ENCODE measurements at regions not wholly inside any gene's neighbourhood (a gene's known extent, or its start where the extent isn't known, plus 50 kb on each side); places are given as distances from the start of the nearest gene placed in this dataset.

DNA sequence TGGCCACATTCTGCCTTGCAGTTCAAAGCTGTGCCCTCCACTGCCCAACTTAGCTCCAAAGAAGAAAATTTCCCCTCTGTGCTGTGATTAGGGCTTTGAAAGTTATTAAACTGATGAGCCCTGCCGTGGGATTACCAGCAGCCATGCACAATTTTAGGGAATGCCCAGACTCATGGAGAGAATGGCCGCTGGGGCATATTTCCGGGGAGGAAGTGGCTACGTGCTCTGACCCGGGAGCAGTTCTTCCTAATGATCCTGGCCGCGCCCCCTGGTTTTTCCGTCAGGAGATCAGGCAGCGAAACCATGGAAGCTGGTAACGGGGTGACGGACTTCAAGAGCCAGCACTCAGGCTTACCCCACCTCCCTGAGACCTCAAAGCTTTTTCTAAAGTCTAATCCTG lies 365.5 kb upstream of the PFKP start:
- H3K9ac ChIP-seq (ENCODE audit: low read length): no peak overlapping the region

DNA sequence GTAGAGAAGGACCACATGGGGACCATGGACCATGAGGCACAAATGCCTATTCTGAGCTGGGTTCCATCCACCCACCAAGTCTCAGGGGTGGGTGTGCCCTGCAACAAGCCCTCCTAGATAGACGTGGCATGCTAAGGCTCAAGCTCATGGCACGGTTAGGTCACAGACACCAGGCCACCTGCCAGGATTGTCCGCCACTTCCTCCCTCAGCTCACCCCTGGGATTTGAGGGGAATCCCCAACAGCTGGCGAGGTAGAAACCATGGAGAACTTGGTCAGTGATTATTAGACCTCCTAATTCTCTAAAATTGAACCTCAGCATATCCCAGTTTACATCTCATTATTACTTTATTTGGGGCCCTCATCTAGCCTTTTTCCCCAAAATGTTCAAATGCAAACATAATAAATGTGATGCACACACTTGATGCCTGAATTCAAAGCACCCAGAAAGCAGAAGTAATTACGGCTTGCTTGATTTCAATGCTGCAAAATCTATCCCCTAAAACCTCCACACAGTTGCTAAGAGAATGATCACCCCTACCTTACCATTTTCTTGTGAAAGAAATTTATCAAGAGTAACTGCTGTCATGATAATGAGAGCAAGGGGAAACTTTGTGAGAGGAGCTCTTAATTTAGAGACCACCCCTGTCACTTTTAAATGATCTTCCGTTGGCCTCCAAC lies 366.6 kb upstream of the PFKP start:
- no peaks in the 10 kb centered on the region for H3K27me3 ChIP-seq (ENCODE audit: low read length)
- H3K79me2 ChIP-seq (ENCODE audit: low read length): no peaks in the 10 kb centered on the region
- H3K4me2 ChIP-seq (ENCODE audit: low read length): no peak overlapping the region
- TF ChIP-seq, protein P1, sequence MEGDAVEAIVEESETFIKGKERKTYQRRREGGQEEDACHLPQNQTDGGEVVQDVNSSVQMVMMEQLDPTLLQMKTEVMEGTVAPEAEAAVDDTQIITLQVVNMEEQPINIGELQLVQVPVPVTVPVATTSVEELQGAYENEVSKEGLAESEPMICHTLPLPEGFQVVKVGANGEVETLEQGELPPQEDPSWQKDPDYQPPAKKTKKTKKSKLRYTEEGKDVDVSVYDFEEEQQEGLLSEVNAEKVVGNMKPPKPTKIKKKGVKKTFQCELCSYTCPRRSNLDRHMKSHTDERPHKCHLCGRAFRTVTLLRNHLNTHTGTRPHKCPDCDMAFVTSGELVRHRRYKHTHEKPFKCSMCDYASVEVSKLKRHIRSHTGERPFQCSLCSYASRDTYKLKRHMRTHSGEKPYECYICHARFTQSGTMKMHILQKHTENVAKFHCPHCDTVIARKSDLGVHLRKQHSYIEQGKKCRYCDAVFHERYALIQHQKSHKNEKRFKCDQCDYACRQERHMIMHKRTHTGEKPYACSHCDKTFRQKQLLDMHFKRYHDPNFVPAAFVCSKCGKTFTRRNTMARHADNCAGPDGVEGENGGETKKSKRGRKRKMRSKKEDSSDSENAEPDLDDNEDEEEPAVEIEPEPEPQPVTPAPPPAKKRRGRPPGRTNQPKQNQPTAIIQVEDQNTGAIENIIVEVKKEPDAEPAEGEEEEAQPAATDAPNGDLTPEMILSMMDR (conservative IDR thresholded peaks at IDR 0.05; ENCODE audit: low read depth, low read length): no peak
- TF ChIP-seq EZH2 (IDR thresholded peaks at IDR 0.05; ENCODE audit: low read length, unreplicated experiment) (no peak), EZH2phosphoT487 (IDR thresholded peaks at IDR 0.05; ENCODE audit: borderline replicate concordance, low read length) (no peak)
- BruUV-seq (replicated peaks): no TSS peak
- no peaks in the 10 kb centered on the region for H4K20me1 ChIP-seq (ENCODE audit: low read length)
- H3K27ac ChIP-seq (ENCODE audit: low read length): no peak overlapping the region
- intact Hi-C loops (cut with micrococcal nuclease): no loop called here
- ChIA-PET CTCF (no interaction called here), POLR2A (ENCODE audit: unreplicated experiment) (no interaction called here)
- H3K36me3 ChIP-seq (ENCODE audit: low read depth, low read length): no peaks in the 10 kb centered on the region
- H3K9ac ChIP-seq (ENCODE audit: low read length): no peak overlapping the region
- no peak overlapping the region for H3K4me3 ChIP-seq (ENCODE audit: low read length)
- H3F3A ChIP-seq (ENCODE audit: low read length, unreplicated experiment): no peaks in the 10 kb centered on the region
- ATAC-seq (no peak), DNase-seq (no peak)
- H2AFZ ChIP-seq (ENCODE audit: low read length): no peak overlapping the region
- no peaks in the 10 kb centered on the region for H3K4me1 ChIP-seq (ENCODE audit: insufficient read depth, low read length)
- H3K9me3 ChIP-seq (ENCODE audit: low read length): no peaks in the 10 kb centered on the region
- H3K9me2 ChIP-seq (replicated peaks; ENCODE audit: low read length): no peaks in the 10 kb centered on the region

More for the DNA sequence above, 365.5 kb upstream of the PFKP start:
- no peaks in the 10 kb centered on the region for H3K79me2 ChIP-seq (ENCODE audit: low read length)
- H3K4me1 ChIP-seq (ENCODE audit: insufficient read depth, low read length): no peaks in the 10 kb centered on the region
- BruUV-seq (replicated peaks): no TSS peak
- no peaks in the 10 kb centered on the region for H4K20me1 ChIP-seq (ENCODE audit: low read length)
- no peaks in the 10 kb centered on the region for H3K27me3 ChIP-seq (ENCODE audit: low read length)
- no peaks in the 10 kb centered on the region for H3K36me3 ChIP-seq (ENCODE audit: low read depth, low read length)
- intact Hi-C loops (cut with micrococcal nuclease): no loop called here
- DNase-seq (no peak), ATAC-seq (no peak)
- TF ChIP-seq EZH2 (IDR thresholded peaks at IDR 0.05; ENCODE audit: low read length, unreplicated experiment): no peak
- TF ChIP-seq, protein P1 (conservative IDR thresholded peaks at IDR 0.05; ENCODE audit: low read depth, low read length): no peak
- no peak for TF ChIP-seq EZH2phosphoT487 (IDR thresholded peaks at IDR 0.05; ENCODE audit: borderline replicate concordance, low read length)
- H3K4me3 ChIP-seq (ENCODE audit: low read length): no peak overlapping the region
- H3K9me3 ChIP-seq (ENCODE audit: low read length): no peaks in the 10 kb centered on the region
- no peak overlapping the region for H3K4me2 ChIP-seq (ENCODE audit: low read length)
- ChIA-PET POLR2A (ENCODE audit: unreplicated experiment) (no interaction called here), CTCF (no interaction called here)
- no peaks in the 10 kb centered on the region for H3K9me2 ChIP-seq (replicated peaks; ENCODE audit: low read length)
- H3F3A ChIP-seq (ENCODE audit: low read length, unreplicated experiment): no peaks in the 10 kb centered on the region
- no peak overlapping the region for H2AFZ ChIP-seq (ENCODE audit: low read length)
- no peak overlapping the region for H3K27ac ChIP-seq (ENCODE audit: low read length)

DNA sequence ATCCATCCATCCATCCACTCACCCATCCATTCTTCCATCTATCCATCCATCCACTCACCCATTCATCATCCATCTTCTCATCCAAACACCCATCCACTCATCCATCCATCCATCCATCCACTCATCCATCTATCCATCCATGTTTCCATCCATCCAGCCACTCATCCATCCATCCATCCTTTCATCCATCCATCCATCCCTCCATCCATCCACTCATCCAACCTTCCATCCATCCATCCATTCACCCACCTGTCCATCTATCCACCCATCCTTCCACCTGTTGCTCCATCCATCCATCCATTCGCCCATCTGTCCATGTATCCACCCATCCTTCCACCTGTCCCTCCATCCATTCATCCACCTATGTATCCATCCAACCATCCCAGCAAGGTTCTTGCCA lies 378.4 kb upstream of the PFKP start:
- Histone ChIP-seq H3K79me2 (ENCODE audit: low read length) (no peaks in the 10 kb centered on the region), H3K9ac (ENCODE audit: low read length) (no peak overlapping the region), H3K27me3 (ENCODE audit: low read length) (no peaks in the 10 kb centered on the region), H3K36me3 (ENCODE audit: low read depth, low read length) (no peaks in the 10 kb centered on the region), H3K4me1 (ENCODE audit: insufficient read depth, low read length) (no peaks in the 10 kb centered on the region), H3K4me3 (ENCODE audit: low read length) (no peak overlapping the region), H3K9me2 (replicated peaks; ENCODE audit: low read length) (no peaks in the 10 kb centered on the region), H3F3A (ENCODE audit: low read length, unreplicated experiment) (no peaks in the 10 kb centered on the region), H2AFZ (ENCODE audit: low read length) (no peak overlapping the region), H3K27ac (ENCODE audit: low read length) (no peak overlapping the region), H3K4me2 (ENCODE audit: low read length) (no peak overlapping the region), H4K20me1 (ENCODE audit: low read length) (no peaks in the 10 kb centered on the region), H3K9me3 (ENCODE audit: low read length) (no peaks in the 10 kb centered on the region)
- TF ChIP-seq EZH2phosphoT487 (IDR thresholded peaks at IDR 0.05; ENCODE audit: borderline replicate concordance, low read length) (no peak), EZH2 (IDR thresholded peaks at IDR 0.05; ENCODE audit: low read length, unreplicated experiment) (no peak)
- TF ChIP-seq, protein P1 (conservative IDR thresholded peaks at IDR 0.05; ENCODE audit: low read depth, low read length): no peak
- intact Hi-C loops (cut with micrococcal nuclease): no loop called here
- ChIA-PET POLR2A (ENCODE audit: unreplicated experiment) (no interaction called here), CTCF (no interaction called here)
- DNase-seq (no peak), ATAC-seq (no peak)
- no TSS peak for BruUV-seq (replicated peaks)

Measured in PC-3 (cell line).